GM06990 (cell line): ENCODE measurements at regions not wholly inside any gene's neighbourhood (a gene's known extent, or its start where the extent isn't known, plus 50 kb on each side); places are given as distances from the start of the nearest gene placed in this dataset.

Experiments
- DNase-seq: peaks from one replicate; pipeline ENCODE4 v3.0.0-alpha.2; 2011; ENCODE audit not compliant: insufficient read length; ENCODE audit errors: extremely low read depth
- H3K27me3 ChIP-seq: replicated peaks from 2 replicates; pipeline ENCODE4 v1.6.0; 2011; ENCODE audit warnings: low read length; ENCODE audit not compliant: control insufficient read depth, insufficient read depth
- H3K36me3 ChIP-seq: 2 replicates; pipeline ENCODE4 v1.5.1; 2011; ENCODE audit warnings: low read length; ENCODE audit not compliant: control insufficient read depth, insufficient read depth
- H3K4me3 ChIP-seq: replicated peaks from 2 replicates; pipeline ENCODE4 v1.5.1; 2011; ENCODE audit warnings: low read depth, mild to moderate bottlenecking, control low read depth, low read length
- TF ChIP-seq, protein P1 (sequence below): IDR thresholded peaks from 2 replicates; pipeline ENCODE4 v1.5.1; 2011; ENCODE audit warnings: low read length, control low read depth, mild to moderate bottlenecking, inconsistent platforms; ENCODE audit not compliant: insufficient read depth, poor library complexity, severe bottlenecking

DNA sequence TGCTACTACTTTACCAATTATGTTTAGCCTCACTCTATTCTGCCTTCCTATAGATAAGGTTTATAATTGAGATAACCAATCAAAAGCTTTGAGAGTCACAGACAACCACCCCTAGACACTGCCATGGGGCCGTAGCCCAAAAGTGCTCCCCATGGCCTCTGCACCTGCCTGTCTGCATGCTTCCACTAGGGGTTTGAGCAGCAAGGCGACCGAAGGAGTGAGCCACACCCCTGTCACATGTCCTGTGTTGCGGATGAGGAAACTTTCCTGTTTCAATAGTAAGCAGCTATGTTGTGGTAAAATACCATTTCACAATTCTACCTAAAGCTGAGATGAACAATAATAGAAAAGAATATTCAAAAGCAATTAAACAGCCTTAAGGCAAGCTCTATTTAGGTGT is 856.0 kb upstream of the FRG1 start:
- DNase-seq, result no peak
- H3K27me3 ChIP-seq, result no peaks in the 10 kb centered on the region
- TF ChIP-seq, protein P1, sequence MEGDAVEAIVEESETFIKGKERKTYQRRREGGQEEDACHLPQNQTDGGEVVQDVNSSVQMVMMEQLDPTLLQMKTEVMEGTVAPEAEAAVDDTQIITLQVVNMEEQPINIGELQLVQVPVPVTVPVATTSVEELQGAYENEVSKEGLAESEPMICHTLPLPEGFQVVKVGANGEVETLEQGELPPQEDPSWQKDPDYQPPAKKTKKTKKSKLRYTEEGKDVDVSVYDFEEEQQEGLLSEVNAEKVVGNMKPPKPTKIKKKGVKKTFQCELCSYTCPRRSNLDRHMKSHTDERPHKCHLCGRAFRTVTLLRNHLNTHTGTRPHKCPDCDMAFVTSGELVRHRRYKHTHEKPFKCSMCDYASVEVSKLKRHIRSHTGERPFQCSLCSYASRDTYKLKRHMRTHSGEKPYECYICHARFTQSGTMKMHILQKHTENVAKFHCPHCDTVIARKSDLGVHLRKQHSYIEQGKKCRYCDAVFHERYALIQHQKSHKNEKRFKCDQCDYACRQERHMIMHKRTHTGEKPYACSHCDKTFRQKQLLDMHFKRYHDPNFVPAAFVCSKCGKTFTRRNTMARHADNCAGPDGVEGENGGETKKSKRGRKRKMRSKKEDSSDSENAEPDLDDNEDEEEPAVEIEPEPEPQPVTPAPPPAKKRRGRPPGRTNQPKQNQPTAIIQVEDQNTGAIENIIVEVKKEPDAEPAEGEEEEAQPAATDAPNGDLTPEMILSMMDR, result no peak

DNA sequence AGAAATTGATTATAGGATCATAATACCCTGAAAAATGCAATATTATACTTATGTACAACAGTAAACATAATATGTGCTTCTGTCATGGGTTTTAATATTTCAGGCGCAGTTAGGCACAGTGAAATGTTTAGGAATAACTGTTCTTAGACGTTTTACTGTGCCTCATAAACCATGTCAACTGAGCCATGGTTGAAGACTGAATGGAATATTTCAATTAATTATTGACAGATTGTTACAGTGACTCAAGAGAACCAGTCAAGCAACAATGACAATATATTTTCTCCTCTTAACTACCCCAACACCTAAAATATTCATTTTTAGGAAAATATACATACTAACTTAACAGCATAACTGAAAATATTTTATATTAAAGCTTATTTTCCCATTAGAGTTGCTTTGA is 852.7 kb upstream of the FRG1 start:
- no peak for DNase-seq
- TF ChIP-seq, protein P1, result no peak
- Histone ChIP-seq H3K4me3 (no peak overlapping the region), H3K36me3 (no peaks in the 10 kb centered on the region), H3K27me3 (no peaks in the 10 kb centered on the region)

More for the DNA sequence above, 856.0 kb upstream of the FRG1 start:
- H3K36me3 ChIP-seq, result no peaks in the 10 kb centered on the region
- no peak overlapping the region for H3K4me3 ChIP-seq

DNA sequence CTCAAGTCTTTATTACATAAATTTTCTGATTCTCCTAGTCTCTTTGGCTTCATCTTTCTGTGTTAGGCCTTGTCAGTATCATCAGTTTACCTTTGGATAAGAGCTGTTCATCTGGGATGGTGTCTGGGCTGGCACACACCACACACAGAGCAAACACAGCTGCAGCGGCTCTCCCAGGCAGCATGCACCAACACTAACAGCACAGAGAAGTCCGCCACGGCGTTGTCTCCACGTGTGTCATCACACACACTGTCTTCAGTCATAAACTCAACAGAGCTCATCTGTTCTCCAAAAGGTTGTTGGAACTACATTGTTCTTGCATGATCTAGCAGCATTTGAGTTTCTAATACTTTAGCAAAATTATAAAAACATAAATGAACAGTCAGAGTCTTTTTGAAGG is 851.9 kb upstream of the FRG1 start:
- DNase-seq, result no peak
- Histone ChIP-seq H3K27me3 (no peaks in the 10 kb centered on the region), H3K36me3 (no peaks in the 10 kb centered on the region), H3K4me3 (no peak overlapping the region)
- TF ChIP-seq, protein P1, result no peak

DNA sequence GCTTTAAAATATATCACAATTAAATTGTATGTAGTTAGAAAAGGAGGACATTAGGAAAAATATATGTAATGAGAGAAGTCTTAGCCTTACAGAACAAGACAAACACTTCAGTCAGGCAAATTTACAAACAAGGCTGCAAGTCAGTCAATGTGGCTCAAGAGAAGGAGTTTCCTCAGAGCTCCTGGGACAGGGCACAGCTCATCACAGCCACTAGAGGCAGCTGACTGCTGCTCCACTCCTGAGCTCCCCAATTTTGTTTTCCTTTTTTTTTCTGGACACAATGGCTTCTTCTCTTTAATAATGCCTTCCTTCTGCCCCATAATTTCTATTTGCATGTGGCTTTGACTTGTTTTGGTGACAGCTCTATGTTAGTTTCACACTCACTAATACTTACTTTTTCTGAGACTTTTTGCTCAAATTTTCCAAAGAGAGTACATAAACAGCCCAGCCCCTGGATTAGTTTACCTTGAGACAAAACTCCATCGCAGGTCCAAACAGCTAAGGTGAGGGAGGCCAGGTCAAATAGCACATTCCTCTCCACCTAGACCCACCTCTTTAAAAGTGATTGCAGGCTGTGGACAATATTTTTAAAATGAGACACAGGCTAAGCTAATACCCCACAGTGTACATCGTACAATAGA is 850.4 kb upstream of the FRG1 start:
- Histone ChIP-seq H3K4me3 (no peak overlapping the region), H3K27me3 (no peaks in the 10 kb centered on the region), H3K36me3 (no peaks in the 10 kb centered on the region)
- DNase-seq, result no peak
- TF ChIP-seq, protein P1, result no peak

DNA sequence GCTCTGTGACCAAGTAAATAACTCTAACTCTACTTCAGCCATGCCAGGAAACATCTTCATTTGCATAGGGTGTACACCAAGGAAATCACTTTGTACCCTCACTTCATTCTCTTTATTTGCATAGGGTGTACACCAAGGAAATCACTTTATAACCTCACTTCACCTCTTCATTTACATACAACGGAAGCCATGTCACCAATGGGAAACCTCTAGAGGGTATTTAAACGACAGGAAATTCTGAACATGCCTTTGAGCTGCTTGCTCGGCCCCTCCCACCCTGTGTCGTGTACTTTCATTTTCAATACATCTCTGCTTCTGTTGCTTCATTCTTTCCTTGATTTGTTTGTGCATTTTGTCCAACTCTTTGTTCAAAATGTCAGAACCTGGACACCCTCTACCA is 848.1 kb upstream of the FRG1 start:
- Histone ChIP-seq H3K36me3 (no peaks in the 10 kb centered on the region), H3K27me3 (no peaks in the 10 kb centered on the region), H3K4me3 (no peak overlapping the region)
- TF ChIP-seq, protein P1, result no peak
- DNase-seq, result no peak

DNA sequence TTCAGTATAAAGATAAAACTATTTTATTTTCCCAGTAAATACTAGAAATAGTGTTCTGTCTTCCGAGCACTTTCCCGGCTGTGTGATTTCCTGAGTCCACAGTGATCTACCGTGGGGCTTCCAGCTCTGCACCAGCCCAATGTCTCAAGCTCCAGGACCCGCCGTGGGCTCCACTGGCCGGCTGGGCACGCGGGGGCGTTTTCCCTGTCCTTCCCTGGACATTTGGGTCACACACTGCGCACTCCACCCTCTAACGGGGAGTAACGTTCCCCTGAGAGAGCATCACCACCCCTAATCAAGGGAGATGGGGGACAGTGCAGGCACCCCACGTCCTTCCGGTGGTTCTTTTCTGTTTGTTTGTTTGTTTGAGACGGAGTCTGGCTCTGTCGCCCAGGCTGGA is 844.6 kb upstream of the FRG1 start:
- no peaks in the 10 kb centered on the region for H3K27me3 ChIP-seq
- H3K36me3 ChIP-seq, result no peaks in the 10 kb centered on the region
- DNase-seq, result no peak
- TF ChIP-seq, protein P1, result no peak
- no peak overlapping the region for H3K4me3 ChIP-seq
